Mesenchymal stem cell (in vitro differentiated cells and primary cell): ENCODE measurements at regions not wholly inside any gene's neighbourhood (a gene's known extent, or its start where the extent isn't known, plus 50 kb on each side); places are given as distances from the start of the nearest gene placed in this dataset.

Experiments
- DNase-seq: peaks from one replicate; pipeline ENCODE4 v3.0.0-alpha.2; 2013
- H2AFZ ChIP-seq: one replicate; pipeline ENCODE4 v1.6.1; 2013; ENCODE audit warnings: low read depth, mild to moderate bottlenecking, control low read depth, inconsistent platforms, low read length, moderate library complexity
- H2AK5ac ChIP-seq: 2 replicates; pipeline ENCODE4 v1.6.1; 2013; ENCODE audit warnings: low read length, moderate library complexity, mild to moderate bottlenecking, inconsistent platforms; ENCODE audit not compliant: severe bottlenecking
- H2BK120ac ChIP-seq: one replicate; pipeline ENCODE4 v1.6.1; 2013; ENCODE audit warnings: low read depth, mild to moderate bottlenecking, inconsistent platforms, low read length, moderate library complexity
- H2BK12ac ChIP-seq, 2 experiments: one replicate each; pipeline ENCODE4 v1.6.1; 2013; ENCODE audit warnings: inconsistent platforms in 2 of 2, low read length in 2 of 2, mild to moderate bottlenecking in 2 of 2, moderate library complexity in 2 of 2, control low read depth in 1 of 2
- H2BK15ac ChIP-seq: one replicate; pipeline ENCODE4 v1.6.1; 2013; ENCODE audit warnings: mild to moderate bottlenecking, low read depth, inconsistent platforms; ENCODE audit not compliant: poor library complexity, severe bottlenecking
- H2BK5ac ChIP-seq: 2 replicates; pipeline ENCODE4 v1.6.1; 2013; ENCODE audit warnings: low read depth, mild to moderate bottlenecking, low read length, control low read depth, inconsistent platforms; ENCODE audit not compliant: poor library complexity, severe bottlenecking
- H3K14ac ChIP-seq, 2 experiments: one replicate each; pipeline ENCODE4 v1.6.1; 2013; ENCODE audit warnings: inconsistent platforms in 2 of 2, low read length in 2 of 2, control low read depth in 1 of 2, mild to moderate bottlenecking in 1 of 2, moderate library complexity in 1 of 2
- H3K18ac ChIP-seq, 2 experiments: one replicate each; pipeline ENCODE4 v1.6.1; 2013; ENCODE audit warnings: inconsistent platforms in 2 of 2, low read length in 2 of 2, control low read depth in 1 of 2, low read depth in 1 of 2, mild to moderate bottlenecking in 1 of 2
- H3K23ac ChIP-seq, 2 experiments: one replicate each; pipeline ENCODE4 v1.6.1; 2013; ENCODE audit warnings: inconsistent platforms in 2 of 2, low read length in 2 of 2, mild to moderate bottlenecking in 2 of 2, moderate library complexity in 2 of 2, control low read depth in 1 of 2
- H3K27ac ChIP-seq: 2 replicates; pipeline ENCODE4 v1.5.1; 2013; ENCODE audit warnings: mild to moderate bottlenecking, moderate library complexity, low read length, control low read depth, inconsistent platforms; ENCODE audit not compliant: poor library complexity, severe bottlenecking
- H3K27me3 ChIP-seq, 2 experiments: 2 replicates each; pipeline versions ENCODE4 v1.6.1 to v1.7.0; 2013; ENCODE audit warnings: low read length in 2 of 2, mild to moderate bottlenecking in 2 of 2, moderate library complexity in 2 of 2, control low read depth in 1 of 2, inconsistent platforms in 1 of 2; ENCODE audit not compliant: control insufficient read depth in 1 of 2, insufficient read depth in 1 of 2
- H3K36me3 ChIP-seq, 2 experiments: 2 replicates each; pipeline versions ENCODE4 v1.6.1 to v1.7.0; 2013; ENCODE audit warnings: low read length in 2 of 2, control low read depth in 1 of 2, inconsistent platforms in 1 of 2, low read depth in 1 of 2, mild to moderate bottlenecking in 1 of 2; ENCODE audit not compliant: insufficient read depth in 2 of 2, control insufficient read depth in 1 of 2
- H3K4ac ChIP-seq, 2 experiments: one replicate each; pipeline ENCODE4 v1.6.1; 2013; ENCODE audit warnings: inconsistent platforms in 2 of 2, low read length in 2 of 2, mild to moderate bottlenecking in 2 of 2, moderate library complexity in 2 of 2, control low read depth in 1 of 2, low read depth in 1 of 2
- H3K4me1 ChIP-seq: 2 replicates; pipeline ENCODE4 v1.6.1; 2013; ENCODE audit warnings: low read depth, low read length, control low read depth; ENCODE audit not compliant: control insufficient read depth, insufficient read depth
- H3K4me2 ChIP-seq: 2 replicates; pipeline ENCODE4 v1.6.1; 2013; ENCODE audit warnings: low read length, mild to moderate bottlenecking, inconsistent platforms; ENCODE audit not compliant: poor library complexity, severe bottlenecking
- H3K4me3 ChIP-seq, 2 experiments: 2 replicates each; pipeline versions ENCODE4 v1.5.1 to v1.7.0; 2013; ENCODE audit warnings: low read length in 2 of 2, mild to moderate bottlenecking in 2 of 2, control low read depth in 1 of 2, low read depth in 1 of 2; ENCODE audit not compliant: insufficient read depth in 1 of 2
- H3K79me1 ChIP-seq: replicated peaks from 2 replicates; pipeline ENCODE4 v1.6.1; 2013; ENCODE audit warnings: mild to moderate bottlenecking, control low read depth, low read length, inconsistent platforms; ENCODE audit not compliant: poor library complexity, severe bottlenecking
- H3K9ac ChIP-seq: 2 replicates; pipeline ENCODE4 v1.7.0; 2013; ENCODE audit warnings: mild to moderate bottlenecking, low read length, moderate library complexity
- H3K9me3 ChIP-seq: 2 replicates; pipeline ENCODE4 v1.7.0; 2013; ENCODE audit warnings: mild to moderate bottlenecking, low read length; ENCODE audit not compliant: control insufficient read depth
- H4K8ac ChIP-seq: one replicate; pipeline ENCODE4 v1.6.1; 2013; ENCODE audit warnings: inconsistent platforms, mild to moderate bottlenecking, low read length, moderate library complexity
- H4K91ac ChIP-seq: one replicate; pipeline ENCODE4 v1.6.1; 2013; ENCODE audit warnings: mild to moderate bottlenecking, low read length, inconsistent platforms
- WGBS: methylation state at CpG from one replicate; pipeline ENCODE4 v1.1.7; 2013; ENCODE audit warnings: mixed read lengths; 5-methylcytosine and 5-hydroxymethylcytosine counted together

DNA sequence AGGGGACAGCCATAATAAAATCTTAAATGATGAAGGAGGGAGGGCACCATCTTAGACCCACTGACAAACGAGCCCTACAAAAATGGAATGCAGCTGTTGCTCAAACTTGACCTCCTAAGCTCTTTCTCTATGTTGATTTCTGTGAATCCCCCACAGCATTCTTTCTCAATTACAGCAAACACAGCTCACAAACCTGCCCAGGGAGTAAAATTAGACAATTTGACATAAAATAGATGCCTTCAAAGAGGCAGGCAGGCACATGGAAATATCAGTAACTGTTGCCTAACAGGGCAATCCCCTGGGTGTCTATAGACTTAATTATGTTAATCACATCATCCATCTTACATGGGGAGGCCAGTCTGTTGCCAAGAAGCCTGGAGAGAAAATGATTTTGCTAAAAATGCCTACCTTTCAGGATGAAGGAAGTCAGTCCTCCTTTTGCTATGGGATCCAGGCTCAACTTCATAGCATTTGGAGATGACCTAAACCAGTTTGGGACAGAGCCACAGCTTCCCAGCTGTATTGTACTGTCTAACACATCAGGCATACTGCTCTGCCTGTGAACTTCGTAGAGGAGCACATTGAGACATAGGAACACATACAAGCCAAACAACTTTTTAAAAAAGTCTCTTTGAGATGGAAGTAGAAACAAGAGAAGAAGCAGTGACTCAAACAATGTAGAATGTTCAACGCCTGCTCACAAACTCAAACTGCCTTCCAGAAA is 1177.4 kb downstream of the SORCS1 start:
- H2AK5ac ChIP-seq = no peak overlapping the region
- H3K4me2 ChIP-seq = no peak overlapping the region
- H3K27ac ChIP-seq = no peak overlapping the region
- no peak overlapping the region for H3K4ac ChIP-seq
- H2BK12ac ChIP-seq = no peak overlapping the region
- no peaks in the 10 kb centered on the region for H3K79me1 ChIP-seq
- peaks cover 3% of the 10 kb centered on the region for H3K9me3 ChIP-seq
- H2BK15ac ChIP-seq = no peak overlapping the region
- no peaks in the 10 kb centered on the region for H3K36me3 ChIP-seq
- no peak overlapping the region for H3K23ac ChIP-seq
- no peak overlapping the region for H2BK120ac ChIP-seq
- no peak overlapping the region for H3K4me3 ChIP-seq
- no peak overlapping the region for H4K8ac ChIP-seq
- no peaks in the 10 kb centered on the region for H3K4me1 ChIP-seq
- WGBS = 50% methylated on average over 2 of the region's 3 CpGs
- H3K27me3 ChIP-seq = no peaks in the 10 kb centered on the region
- H4K91ac ChIP-seq = no peak overlapping the region
- H2AFZ ChIP-seq = no peak overlapping the region
- no peak overlapping the region for H3K18ac ChIP-seq
- H2BK5ac ChIP-seq = no peak overlapping the region
- DNase-seq = no peak
- H3K14ac ChIP-seq = no peak overlapping the region
- H3K9ac ChIP-seq = no peak overlapping the region

DNA sequence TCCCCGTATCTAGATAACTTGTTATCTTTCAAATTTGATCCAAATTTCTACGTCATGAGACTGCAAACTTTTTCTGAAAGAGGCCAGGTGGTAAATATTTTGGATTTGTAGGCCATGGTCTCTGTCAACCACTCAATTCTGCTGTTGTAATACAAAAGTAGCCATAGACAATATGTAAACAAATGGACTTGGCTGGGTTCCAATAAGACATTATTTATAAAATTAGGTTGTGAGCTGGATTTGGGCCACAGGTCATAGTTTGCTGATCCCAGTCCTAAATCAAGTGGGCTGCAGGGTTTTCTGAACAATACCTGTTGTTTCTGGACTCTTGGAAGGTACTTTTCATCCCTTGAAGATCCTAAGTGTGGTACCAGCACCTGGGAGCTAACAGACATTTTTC is 1178.0 kb downstream of the SORCS1 start:
- Histone ChIP-seq H3K27me3 (no peaks in the 10 kb centered on the region), H3K18ac (no peak overlapping the region), H3K79me1 (no peaks in the 10 kb centered on the region), H3K14ac (no peak overlapping the region), H3K4me1 (no peaks in the 10 kb centered on the region), H3K4ac (no peak overlapping the region), H3K23ac (no peak overlapping the region), H2BK15ac (no peak overlapping the region), H3K9me3 (no peaks in the 10 kb centered on the region), H2BK5ac (no peak overlapping the region), H2BK12ac (no peak overlapping the region), H3K27ac (no peak overlapping the region), H3K4me3 (no peak overlapping the region), H2AK5ac (no peak overlapping the region), H2AFZ (no peak overlapping the region), H3K9ac (no peak overlapping the region), H2BK120ac (no peak overlapping the region), H4K91ac (no peak overlapping the region), H4K8ac (no peak overlapping the region), H3K4me2 (no peak overlapping the region), H3K36me3 (no peaks in the 10 kb centered on the region)
- DNase-seq = no peak
- WGBS = no CpG with 5 or more reads among the region's 2 CpGs

DNA sequence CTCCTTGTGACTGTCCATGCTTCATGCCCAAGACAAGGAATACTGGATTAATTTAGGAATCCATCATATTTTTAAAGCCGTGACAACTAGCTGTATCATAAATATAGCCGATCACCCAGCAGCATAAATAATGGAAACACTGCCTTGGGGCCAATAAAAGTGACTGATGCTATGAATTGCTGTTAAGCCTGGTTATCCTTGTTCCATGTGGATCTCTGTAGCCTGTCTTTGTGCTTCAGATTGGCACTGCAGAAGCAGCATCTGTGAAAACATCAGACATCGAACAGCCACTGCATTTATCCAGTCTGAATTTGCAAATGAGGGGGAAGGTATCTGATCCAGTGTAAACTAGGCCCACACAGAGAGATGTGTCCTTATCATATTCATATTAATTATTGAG is 1181.8 kb downstream of the SORCS1 start:
- no peak overlapping the region for H3K4me3 ChIP-seq
- no peak overlapping the region for H3K23ac ChIP-seq
- no peaks in the 10 kb centered on the region for H3K4me1 ChIP-seq
- no peak overlapping the region for H4K8ac ChIP-seq
- H3K4me2 ChIP-seq = no peak overlapping the region
- H3K36me3 ChIP-seq = no peaks in the 10 kb centered on the region
- no peak overlapping the region for H2AFZ ChIP-seq
- WGBS = 86% methylated on average over 3 of the region's 3 CpGs
- H3K27ac ChIP-seq = no peak overlapping the region
- no peak overlapping the region for H3K9ac ChIP-seq
- H3K79me1 ChIP-seq = no peaks in the 10 kb centered on the region
- no peak overlapping the region for H3K18ac ChIP-seq
- H4K91ac ChIP-seq = no peak overlapping the region
- no peak overlapping the region for H2BK120ac ChIP-seq
- no peak overlapping the region for H2BK5ac ChIP-seq
- H2AK5ac ChIP-seq = no peak overlapping the region
- H3K9me3 ChIP-seq = no peaks in the 10 kb centered on the region
- DNase-seq = no peak
- no peak overlapping the region for H3K14ac ChIP-seq
- no peak overlapping the region for H2BK15ac ChIP-seq
- no peak overlapping the region for H3K4ac ChIP-seq
- no peaks in the 10 kb centered on the region for H3K27me3 ChIP-seq
- no peak overlapping the region for H2BK12ac ChIP-seq

DNA sequence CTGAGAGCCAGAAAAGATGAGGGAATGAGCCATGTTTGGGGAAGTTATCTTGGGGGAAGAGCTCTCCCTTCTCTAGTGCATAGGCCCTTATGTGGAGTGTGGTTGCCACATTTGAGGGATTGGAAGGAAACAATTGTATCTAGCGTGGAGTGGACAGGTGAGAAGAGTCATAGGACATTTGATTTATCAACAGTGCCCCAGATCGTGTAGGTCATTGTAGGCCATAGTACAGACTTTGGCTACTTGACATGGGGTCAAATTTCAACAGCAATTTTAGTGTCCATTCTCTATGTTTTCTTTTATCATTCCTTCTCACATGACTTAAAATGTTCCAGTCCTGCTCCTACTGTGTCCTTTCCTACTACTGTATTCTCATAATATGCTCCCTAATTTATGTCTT is 1182.8 kb downstream of the SORCS1 start:
- 52% methylated on average over 2 of the region's 2 CpGs for WGBS
- Histone ChIP-seq H2BK5ac (no peak overlapping the region), H3K4me2 (no peak overlapping the region), H2AK5ac (no peak overlapping the region), H3K4me3 (no peak overlapping the region), H3K14ac (no peak overlapping the region), H3K18ac (no peak overlapping the region), H3K27me3 (no peaks in the 10 kb centered on the region), H3K4me1 (no peaks in the 10 kb centered on the region), H3K9ac (no peak overlapping the region), H2BK120ac (no peak overlapping the region), H2BK15ac (no peak overlapping the region), H3K36me3 (no peaks in the 10 kb centered on the region), H2AFZ (no peak overlapping the region), H2BK12ac (no peak overlapping the region), H3K23ac (no peak overlapping the region), H3K27ac (no peak overlapping the region), H3K79me1 (no peaks in the 10 kb centered on the region), H4K91ac (no peak overlapping the region), H3K4ac (no peak overlapping the region), H4K8ac (no peak overlapping the region), H3K9me3 (no peaks in the 10 kb centered on the region)
- DNase-seq = no peak
